Smooth muscle cell (in vitro differentiated cells): ENCODE measurements at regions not wholly inside any gene's neighbourhood (a gene's known extent, or its start where the extent isn't known, plus 50 kb on each side); places are given as distances from the start of the nearest gene placed in this dataset.
A peak's percentile ranks its signal among the peaks of the same experiment; 100 is the strongest.

ENCODE experiments used
- DNase-seq: peaks from one replicate; lab custom pipeline; 2025; ENCODE audit not compliant: unreplicated experiment; lab: John Stamatoyannopoulos, UW
- H2AFZ ChIP-seq: fragments of 200-600 bp; sonication (generic); 2 replicates; pipeline ENCODE4 v1.6.0; 2016; ENCODE audit warnings: antibody characterized with exemption, low read depth, mild to moderate bottlenecking
- H3F3A ChIP-seq: fragments of 200-600 bp; sonication (generic); 2 replicates; pipeline ENCODE4 v1.6.0; 2017; ENCODE audit warnings: antibody characterized with exemption, low read depth
- H3K27ac ChIP-seq: fragments of 200-600 bp; sonication (generic); 2 replicates; pipeline ENCODE4 v1.5.1; 2016; ENCODE audit warnings: low read depth, mild to moderate bottlenecking
- H3K27me3 ChIP-seq: fragments of 200-600 bp; sonication (generic); 2 replicates; pipeline ENCODE4 v1.6.1; 2016; ENCODE audit warnings: low read depth, mild to moderate bottlenecking
- H3K36me3 ChIP-seq: fragments of 200-600 bp; sonication (generic); 2 replicates; pipeline ENCODE4 v1.5.1; 2016; ENCODE audit warnings: low read depth
- H3K4me1 ChIP-seq: fragments of 200-600 bp; sonication (generic); 2 replicates; pipeline ENCODE4 v1.5.1; 2016; ENCODE audit warnings: low read depth
- H3K4me2 ChIP-seq: fragments of 200-600 bp; sonication (generic); 2 replicates; pipeline ENCODE4 v1.6.0; 2016; ENCODE audit warnings: mild to moderate bottlenecking
- H3K4me3 ChIP-seq: fragments of 200-600 bp; sonication (generic); 2 replicates; pipeline ENCODE4 v1.5.1; 2016; ENCODE audit warnings: mild to moderate bottlenecking
- H3K79me2 ChIP-seq: fragments of 200-600 bp; sonication (generic); 2 replicates; pipeline ENCODE4 v1.6.0; 2016; ENCODE audit warnings: low read depth, mild to moderate bottlenecking
- H3K9ac ChIP-seq: fragments of 200-600 bp; sonication (generic); 2 replicates; pipeline ENCODE4 v1.6.0; 2016; ENCODE audit warnings: low read depth
- H3K9me3 ChIP-seq: fragments of 200-600 bp; sonication (generic); replicated peaks from 2 replicates; pipeline ENCODE4 v1.5.1; 2016; ENCODE audit warnings: low read depth
- H4K20me1 ChIP-seq: fragments of 200-600 bp; sonication (generic); 2 replicates; pipeline ENCODE4 v1.6.0; 2016; ENCODE audit warnings: low read depth
- WGBS: methylation state at CpG from one replicate; pipeline ENCODE4 v1.1.7; 2016; ENCODE audit warnings: low lambda C conversion rate; 5-methylcytosine and 5-hydroxymethylcytosine counted together
- TF ChIP-seq, protein P1 (sequence below): fragments of 200-600 bp; sonication (generic); IDR thresholded peaks from 2 replicates; pipeline ENCODE4 v1.5.1; 2017; ENCODE audit warnings: borderline replicate concordance, mild to moderate bottlenecking, antibody characterized with exemption; ENCODE audit not compliant: insufficient read depth, poor library complexity, severe bottlenecking

DNA sequence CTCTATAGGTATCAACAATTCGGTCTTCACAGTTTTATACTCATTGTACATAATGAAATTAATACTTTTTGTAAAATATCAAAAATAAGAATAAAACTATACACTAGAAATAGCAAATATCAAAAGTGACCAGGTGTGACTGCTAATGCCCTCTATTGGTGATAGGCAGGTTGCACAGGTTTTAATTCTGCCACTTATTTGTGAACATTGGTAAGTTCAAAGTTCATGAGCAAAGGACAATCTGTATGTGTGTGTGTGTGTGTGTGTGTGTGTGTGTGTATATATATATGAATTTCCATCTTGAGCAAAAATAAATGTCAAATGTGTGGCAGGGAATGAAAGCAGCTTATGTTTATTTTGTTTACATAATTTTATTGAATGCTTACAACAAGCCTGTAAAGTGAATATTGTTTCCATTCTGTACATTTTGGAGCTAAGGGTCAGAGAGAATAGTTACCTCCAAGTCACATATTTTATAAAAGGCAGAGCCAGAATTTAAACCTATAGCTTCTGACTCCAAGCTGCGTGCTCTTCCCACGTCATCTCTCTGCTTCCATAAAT is 537.4 kb downstream of the CPS1 start:
- TF ChIP-seq, protein P1, sequence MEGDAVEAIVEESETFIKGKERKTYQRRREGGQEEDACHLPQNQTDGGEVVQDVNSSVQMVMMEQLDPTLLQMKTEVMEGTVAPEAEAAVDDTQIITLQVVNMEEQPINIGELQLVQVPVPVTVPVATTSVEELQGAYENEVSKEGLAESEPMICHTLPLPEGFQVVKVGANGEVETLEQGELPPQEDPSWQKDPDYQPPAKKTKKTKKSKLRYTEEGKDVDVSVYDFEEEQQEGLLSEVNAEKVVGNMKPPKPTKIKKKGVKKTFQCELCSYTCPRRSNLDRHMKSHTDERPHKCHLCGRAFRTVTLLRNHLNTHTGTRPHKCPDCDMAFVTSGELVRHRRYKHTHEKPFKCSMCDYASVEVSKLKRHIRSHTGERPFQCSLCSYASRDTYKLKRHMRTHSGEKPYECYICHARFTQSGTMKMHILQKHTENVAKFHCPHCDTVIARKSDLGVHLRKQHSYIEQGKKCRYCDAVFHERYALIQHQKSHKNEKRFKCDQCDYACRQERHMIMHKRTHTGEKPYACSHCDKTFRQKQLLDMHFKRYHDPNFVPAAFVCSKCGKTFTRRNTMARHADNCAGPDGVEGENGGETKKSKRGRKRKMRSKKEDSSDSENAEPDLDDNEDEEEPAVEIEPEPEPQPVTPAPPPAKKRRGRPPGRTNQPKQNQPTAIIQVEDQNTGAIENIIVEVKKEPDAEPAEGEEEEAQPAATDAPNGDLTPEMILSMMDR = peak; percentile 34
- Histone ChIP-seq H3K4me1 (no peaks in the 10 kb centered on the region), H2AFZ (no peak overlapping the region), H3F3A (no peaks in the 10 kb centered on the region), H3K9ac (no peak overlapping the region), H3K79me2 (no peaks in the 10 kb centered on the region), H4K20me1 (no peaks in the 10 kb centered on the region), H3K27ac (no peak overlapping the region), H3K36me3 (no peaks in the 10 kb centered on the region), H3K4me3 (no peak overlapping the region), H3K9me3 (no peaks in the 10 kb centered on the region), H3K4me2 (no peak overlapping the region), H3K27me3 (no peaks in the 10 kb centered on the region)
- no peak for DNase-seq
- 90% methylated on average over 3 of the region's 3 CpGs for WGBS

DNA sequence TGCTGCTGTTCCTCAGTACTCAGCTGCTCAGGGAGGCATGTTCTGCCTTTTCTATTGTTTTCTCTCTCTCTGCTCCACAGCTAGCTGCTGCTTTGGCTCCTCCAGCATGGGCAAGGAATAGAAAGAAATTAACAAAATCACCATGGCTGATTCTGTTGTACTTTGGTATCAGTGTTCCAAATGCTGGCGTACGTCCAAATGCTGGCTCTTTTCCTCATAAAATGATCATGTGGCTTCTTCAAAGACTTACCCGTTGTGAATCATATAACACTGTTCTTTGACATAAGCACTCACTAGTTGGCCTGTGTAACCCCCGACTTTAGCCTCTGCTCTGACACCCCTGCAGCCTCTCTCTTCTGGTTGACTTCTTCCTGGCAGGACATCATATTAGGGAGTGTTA is 547.6 kb downstream of the CPS1 start:
- 31% methylated on average over 4 of the region's 4 CpGs for WGBS
- H2AFZ ChIP-seq = peak overlapping the region; percentile 15
- H3K27me3 ChIP-seq = no peaks in the 10 kb centered on the region
- H3K9ac ChIP-seq = no peak overlapping the region
- H3F3A ChIP-seq = no peaks in the 10 kb centered on the region
- no peak overlapping the region for H3K4me2 ChIP-seq
- H3K27ac ChIP-seq = no peak overlapping the region
- no peak overlapping the region for H3K4me3 ChIP-seq
- no peaks in the 10 kb centered on the region for H3K79me2 ChIP-seq
- no peaks in the 10 kb centered on the region for H3K4me1 ChIP-seq
- no peak for DNase-seq
- H4K20me1 ChIP-seq = no peaks in the 10 kb centered on the region
- no peaks in the 10 kb centered on the region for H3K36me3 ChIP-seq
- H3K9me3 ChIP-seq = no peaks in the 10 kb centered on the region
- TF ChIP-seq, protein P1 = no peak

DNA sequence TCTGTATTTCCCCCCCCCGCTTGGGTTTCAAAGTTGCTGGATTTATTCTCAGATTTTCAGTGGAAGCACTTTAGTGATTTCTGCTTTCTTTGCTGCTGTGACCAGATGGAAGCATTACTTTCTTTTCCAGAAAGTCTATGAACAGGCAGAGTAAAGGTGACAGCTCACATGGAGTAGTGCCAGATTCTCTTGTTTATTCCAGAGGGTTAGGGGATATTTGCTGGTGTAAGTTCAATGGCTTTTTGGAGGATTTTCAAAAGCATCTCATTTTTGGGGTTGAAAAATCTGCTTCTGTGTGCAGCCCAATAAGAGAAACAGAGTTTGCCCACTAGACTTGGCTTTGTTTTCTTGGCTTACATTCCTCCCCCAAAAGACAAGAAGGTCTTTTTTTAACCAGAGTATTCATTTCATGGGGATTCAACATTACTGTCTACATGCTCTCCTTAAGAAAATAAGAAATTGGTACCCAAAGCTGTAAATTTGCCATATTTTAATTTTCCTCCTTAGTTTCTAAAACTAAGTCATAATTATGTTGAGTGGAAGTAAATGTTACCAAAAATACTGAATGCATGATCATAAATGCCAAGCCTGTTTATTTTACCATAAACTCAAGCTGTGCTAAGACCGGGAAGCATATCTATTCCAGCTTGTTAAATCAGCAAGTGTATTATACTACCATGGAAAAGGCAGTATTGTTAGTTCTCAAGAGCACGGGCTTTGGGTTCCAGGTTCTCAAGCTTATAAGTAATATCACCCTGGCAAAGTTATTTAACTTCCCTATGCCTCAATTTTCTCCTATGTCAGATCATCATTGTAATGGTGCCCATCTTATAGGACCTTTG is 557.2 kb downstream of the CPS1 start:
- H3K9me3 ChIP-seq = no peaks in the 10 kb centered on the region
- 58% methylated on average over 3 of the region's 3 CpGs for WGBS
- no peaks in the 10 kb centered on the region for H3K4me1 ChIP-seq
- TF ChIP-seq, protein P1 = no peak
- no peak for DNase-seq
- H3K36me3 ChIP-seq = no peaks in the 10 kb centered on the region
- no peaks in the 10 kb centered on the region for H4K20me1 ChIP-seq
- H3K79me2 ChIP-seq = no peaks in the 10 kb centered on the region
- no peak overlapping the region for H3K4me2 ChIP-seq
- H3K4me3 ChIP-seq = no peak overlapping the region
- no peak overlapping the region for H3K9ac ChIP-seq
- H3F3A ChIP-seq = no peaks in the 10 kb centered on the region
- no peak overlapping the region for H3K27ac ChIP-seq
- H2AFZ ChIP-seq = no peak overlapping the region
- no peaks in the 10 kb centered on the region for H3K27me3 ChIP-seq
